SH-SY5Y (cell line): ENCODE measurements at regions not wholly inside any gene's neighbourhood (a gene's known extent, or its start where the extent isn't known, plus 50 kb on each side); places are given as distances from the start of the nearest gene placed in this dataset.

ENCODE experiments used
- GATA2 ChIP-seq: IDR thresholded peaks from 2 replicates; pipeline ENCODE4 v1.6.1; 2011; ENCODE audit warnings: mild to moderate bottlenecking, low read depth, low read length
- GATA3 ChIP-seq: IDR thresholded peaks from 2 replicates; pipeline ENCODE4 v1.6.1; 2011; ENCODE audit warnings: low read depth, mild to moderate bottlenecking, low read length, moderate library complexity

GRCh38 chr19:33947265-33947964 is 150.7 kb downstream of the KCTD15 start:
- TF ChIP-seq GATA2 (no peak), GATA3 (no peak)
